MM.1S (cell line): ENCODE measurements at regions not wholly inside any gene's neighbourhood (a gene's known extent, or its start where the extent isn't known, plus 50 kb on each side); places are given as distances from the start of the nearest gene placed in this dataset.

ENCODE experiments used
- DNase-seq: peaks from one replicate; pipeline ENCODE4 v3.0.0-alpha.2; 2015
- H2AFZ ChIP-seq: fragments of 300-600 bp; sonication (generic); 2 replicates; pipeline ENCODE4 v1.6.0; 2016; ENCODE audit warnings: antibody characterized with exemption, low read length
- H3F3A ChIP-seq: fragments of 300-600 bp; sonication (generic); 2 replicates; pipeline ENCODE4 v1.6.1; 2016; ENCODE audit warnings: mild to moderate bottlenecking, antibody characterized with exemption, low read length, moderate library complexity, mixed read lengths; ENCODE audit not compliant: insufficient read depth
- H3K27ac ChIP-seq: fragments of 300-600 bp; sonication (generic); 2 replicates; pipeline ENCODE4 v1.5.1; 2016; ENCODE audit warnings: mild to moderate bottlenecking, low read length
- H3K27me3 ChIP-seq: fragments of 300-600 bp; sonication (generic); replicated peaks from 2 replicates; pipeline ENCODE4 v1.6.0; 2016; ENCODE audit warnings: low read length; ENCODE audit not compliant: insufficient read depth
- H3K36me3 ChIP-seq: fragments of 300-600 bp; sonication (generic); replicated peaks from 2 replicates; pipeline ENCODE4 v1.6.1; 2016; ENCODE audit warnings: mild to moderate bottlenecking, low read length, mixed read lengths; ENCODE audit not compliant: insufficient read depth
- H3K4me1 ChIP-seq: fragments of 300-600 bp; sonication (generic); 2 replicates; pipeline ENCODE4 v1.6.1; 2016; ENCODE audit warnings: low read length, mixed read lengths
- H3K4me2 ChIP-seq: fragments of 300-600 bp; sonication (generic); 2 replicates; pipeline ENCODE4 v1.6.0; 2016; ENCODE audit warnings: low read depth, low read length
- H3K4me3 ChIP-seq: fragments of 300-600 bp; sonication (generic); 2 replicates; pipeline ENCODE4 v1.5.1; 2016; ENCODE audit warnings: low read length, mixed read lengths
- H3K79me2 ChIP-seq: fragments of 300-600 bp; sonication (generic); 2 replicates; pipeline ENCODE4 v1.6.1; 2016; ENCODE audit warnings: mixed run types, low read length, mixed read lengths
- H3K9ac ChIP-seq: fragments of 300-600 bp; sonication (generic); 2 replicates; pipeline ENCODE4 v1.6.1; 2016; ENCODE audit warnings: low read length, mixed read lengths
- H3K9me2 ChIP-seq: fragments of 300-600 bp; sonication (generic); replicated peaks from 2 replicates; pipeline ENCODE4 v1.6.1; 2016; ENCODE audit warnings: mild to moderate bottlenecking, low read length, mixed read lengths; ENCODE audit not compliant: insufficient read depth
- H3K9me3 ChIP-seq: fragments of 300-600 bp; sonication (generic); replicated peaks from 2 replicates; pipeline ENCODE4 v1.6.1; 2016; ENCODE audit warnings: mild to moderate bottlenecking, low read length, mixed read lengths; ENCODE audit not compliant: insufficient read depth
- H4K20me1 ChIP-seq: fragments of 300-600 bp; sonication (generic); 2 replicates; pipeline ENCODE4 v1.6.1; 2016; ENCODE audit warnings: mild to moderate bottlenecking, low read length, moderate library complexity, mixed read lengths; ENCODE audit not compliant: insufficient read depth
- EZH2 ChIP-seq: fragments of 300-600 bp; sonication (generic); optimal IDR thresholded peaks from 2 replicates; pipeline ENCODE3; 2017; ENCODE audit warnings: low read depth, mild to moderate bottlenecking, antibody characterized with exemption, low read length, mixed read lengths
- EZH2phosphoT487 ChIP-seq: fragments of 300-600 bp; sonication (generic); IDR thresholded peaks from 2 replicates; pipeline ENCODE4 v1.6.1; 2018; ENCODE audit warnings: antibody characterized with exemption, low read length
- TF ChIP-seq, protein P1 (sequence below): fragments of 300-600 bp; sonication (generic); IDR thresholded peaks from 2 replicates; pipeline ENCODE4 v1.5.1; 2016; ENCODE audit warnings: antibody characterized with exemption, low read length, mixed read lengths

DNA sequence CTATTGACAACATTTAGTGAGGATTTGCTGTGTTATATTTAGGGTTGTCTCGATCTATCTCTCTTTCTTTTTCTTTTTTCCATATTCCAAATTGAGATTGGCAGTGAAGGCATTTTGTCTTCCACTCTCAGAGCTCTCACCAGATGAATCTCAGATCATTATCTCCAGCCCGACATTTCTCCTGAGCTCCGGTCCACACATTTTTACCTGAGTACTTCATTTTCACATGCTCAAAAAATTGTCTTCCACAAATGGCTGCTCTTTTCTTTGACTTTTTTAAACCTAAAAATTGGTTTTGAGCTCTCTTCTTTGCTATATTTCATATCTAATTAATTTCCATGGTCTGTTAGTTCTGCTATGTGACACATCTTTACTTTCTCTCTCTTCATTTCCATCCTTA is 56.9 kb upstream of the ASB17 start:
- H3K4me2 ChIP-seq, result no peak overlapping the region
- no peak for DNase-seq

GRCh38 chr1:75990686-75991085 is 58.5 kb upstream of the ASB17 start:
- DNase-seq, result no peak
- no peak overlapping the region for H3K27ac ChIP-seq
- H3K4me1 ChIP-seq, result no peaks in the 10 kb centered on the region
- no peaks in the 10 kb centered on the region for H3K27me3 ChIP-seq
- H3K9me3 ChIP-seq, result no peaks in the 10 kb centered on the region
- H3F3A ChIP-seq, result no peaks in the 10 kb centered on the region
- TF ChIP-seq, protein P1, sequence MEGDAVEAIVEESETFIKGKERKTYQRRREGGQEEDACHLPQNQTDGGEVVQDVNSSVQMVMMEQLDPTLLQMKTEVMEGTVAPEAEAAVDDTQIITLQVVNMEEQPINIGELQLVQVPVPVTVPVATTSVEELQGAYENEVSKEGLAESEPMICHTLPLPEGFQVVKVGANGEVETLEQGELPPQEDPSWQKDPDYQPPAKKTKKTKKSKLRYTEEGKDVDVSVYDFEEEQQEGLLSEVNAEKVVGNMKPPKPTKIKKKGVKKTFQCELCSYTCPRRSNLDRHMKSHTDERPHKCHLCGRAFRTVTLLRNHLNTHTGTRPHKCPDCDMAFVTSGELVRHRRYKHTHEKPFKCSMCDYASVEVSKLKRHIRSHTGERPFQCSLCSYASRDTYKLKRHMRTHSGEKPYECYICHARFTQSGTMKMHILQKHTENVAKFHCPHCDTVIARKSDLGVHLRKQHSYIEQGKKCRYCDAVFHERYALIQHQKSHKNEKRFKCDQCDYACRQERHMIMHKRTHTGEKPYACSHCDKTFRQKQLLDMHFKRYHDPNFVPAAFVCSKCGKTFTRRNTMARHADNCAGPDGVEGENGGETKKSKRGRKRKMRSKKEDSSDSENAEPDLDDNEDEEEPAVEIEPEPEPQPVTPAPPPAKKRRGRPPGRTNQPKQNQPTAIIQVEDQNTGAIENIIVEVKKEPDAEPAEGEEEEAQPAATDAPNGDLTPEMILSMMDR, result no peak
- H3K9ac ChIP-seq, result no peak overlapping the region
- H3K4me3 ChIP-seq, result no peak overlapping the region
- H2AFZ ChIP-seq, result no peak overlapping the region
- no peak overlapping the region for H3K4me2 ChIP-seq
- no peaks in the 10 kb centered on the region for H4K20me1 ChIP-seq
- H3K9me2 ChIP-seq, result no peaks in the 10 kb centered on the region
- H3K79me2 ChIP-seq, result no peaks in the 10 kb centered on the region
- H3K36me3 ChIP-seq, result no peaks in the 10 kb centered on the region

More for the DNA sequence above, 56.9 kb upstream of the ASB17 start:
- Histone ChIP-seq H3K27ac (no peak overlapping the region), H3K9me2 (no peaks in the 10 kb centered on the region), H2AFZ (no peak overlapping the region), H3K4me3 (no peak overlapping the region), H3F3A (no peaks in the 10 kb centered on the region), H3K36me3 (no peaks in the 10 kb centered on the region), H3K9ac (no peak overlapping the region), H3K79me2 (no peaks in the 10 kb centered on the region), H3K4me1 (no peaks in the 10 kb centered on the region), H3K27me3 (no peaks in the 10 kb centered on the region), H4K20me1 (no peaks in the 10 kb centered on the region), H3K9me3 (no peaks in the 10 kb centered on the region)
- TF ChIP-seq EZH2, result no peak
- TF ChIP-seq, protein P1, result no peak

DNA sequence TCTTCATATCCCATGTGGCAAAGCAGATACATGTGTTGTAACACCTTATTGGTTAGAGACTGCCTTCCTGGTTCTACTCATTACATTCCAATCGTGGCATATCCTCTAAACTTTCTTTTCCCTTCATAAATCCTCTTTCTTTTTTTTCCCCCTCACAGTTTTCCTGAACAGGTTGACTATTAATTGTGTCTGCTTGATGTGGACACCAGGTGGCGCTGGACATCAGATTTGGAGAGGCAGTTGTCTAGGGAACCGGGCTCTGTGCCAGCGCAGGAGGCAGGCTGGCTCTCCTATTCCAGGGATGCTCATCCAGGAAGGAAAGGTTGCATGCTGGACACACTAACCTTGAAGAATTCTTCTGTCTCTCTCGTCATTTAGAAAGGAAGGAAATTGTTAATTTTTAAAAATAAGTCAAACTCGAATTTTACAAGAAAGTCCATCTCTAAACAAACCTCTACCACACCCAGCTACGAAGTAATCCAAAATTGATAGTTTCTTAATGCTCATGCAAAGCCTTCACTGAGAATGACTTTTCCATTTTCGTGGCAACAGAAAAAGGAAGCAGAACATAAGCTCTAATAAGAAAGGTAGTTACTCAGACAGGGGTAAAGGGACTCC is 59.4 kb upstream of the ASB17 start:
- no peak overlapping the region for H2AFZ ChIP-seq
- no peak overlapping the region for H3K4me2 ChIP-seq
- H3K27me3 ChIP-seq, result no peaks in the 10 kb centered on the region
- no peaks in the 10 kb centered on the region for H3K9me3 ChIP-seq
- H3K4me1 ChIP-seq, result no peaks in the 10 kb centered on the region
- no peak overlapping the region for H3K27ac ChIP-seq
- no peaks in the 10 kb centered on the region for H3F3A ChIP-seq
- H4K20me1 ChIP-seq, result no peaks in the 10 kb centered on the region
- no peak overlapping the region for H3K4me3 ChIP-seq
- no peaks in the 10 kb centered on the region for H3K79me2 ChIP-seq
- TF ChIP-seq, protein P1, result peak; percentile 83
- no peak for TF ChIP-seq EZH2phosphoT487
- H3K9ac ChIP-seq, result no peak overlapping the region
- no peaks in the 10 kb centered on the region for H3K9me2 ChIP-seq
- no peaks in the 10 kb centered on the region for H3K36me3 ChIP-seq
- peak; percentile 53 for DNase-seq
